HG03469 (cell line): ENCODE measurements at regions not wholly inside any gene's neighbourhood (a gene's known extent, or its start where the extent isn't known, plus 50 kb on each side); places are given as distances from the start of the nearest gene placed in this dataset.
"Not testable (repeated sequence)": the region's sequence is repeated elsewhere in the genome, so short reads cannot be mapped to it uniquely, and the experiment has no call there.

Experiments used
- ATAC-seq: cut with Tn5 transposase; IDR thresholded peaks from one replicate; pipeline ENCODE4 v1.9.1; 2021; ENCODE audit warnings: mild to moderate bottlenecking, moderate library complexity, moderate number of reproducible peaks; ENCODE audit not compliant: unreplicated experiment

DNA sequence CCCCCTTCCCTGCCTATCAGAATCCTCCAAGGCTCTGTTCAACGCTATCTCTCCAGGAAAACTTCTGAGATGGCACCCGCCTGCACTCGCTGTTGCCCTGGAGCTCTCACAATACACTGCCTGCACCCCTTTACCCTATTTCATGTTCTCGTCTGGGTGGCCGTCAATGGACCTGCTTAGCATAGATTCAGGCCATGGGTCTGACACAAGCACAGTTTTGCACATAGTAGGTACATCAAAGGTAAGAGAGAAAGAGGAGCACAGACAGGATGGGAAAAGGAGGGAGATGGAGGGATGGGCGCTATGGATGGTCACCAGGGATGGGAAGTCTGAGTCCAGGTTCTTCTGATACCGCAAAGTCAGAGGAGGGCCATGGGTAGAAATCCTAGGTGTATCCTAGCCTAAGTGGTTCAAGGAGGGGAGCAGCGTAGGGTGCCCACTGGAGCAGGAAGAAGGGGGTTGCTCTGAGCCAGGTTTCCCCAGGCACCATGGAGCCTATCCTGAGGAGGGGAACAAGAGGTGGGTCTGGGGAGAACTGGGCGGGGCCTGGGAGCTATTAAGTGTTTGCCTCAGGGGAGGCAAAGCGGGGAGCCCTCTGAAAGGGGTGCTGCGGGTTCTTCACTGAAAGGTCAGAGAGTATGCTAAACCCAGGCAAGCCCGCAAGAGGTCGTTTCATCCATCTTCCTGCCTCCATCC, 89.3 kb downstream of the MRPL14 start:
- ATAC-seq = no peak

DNA sequence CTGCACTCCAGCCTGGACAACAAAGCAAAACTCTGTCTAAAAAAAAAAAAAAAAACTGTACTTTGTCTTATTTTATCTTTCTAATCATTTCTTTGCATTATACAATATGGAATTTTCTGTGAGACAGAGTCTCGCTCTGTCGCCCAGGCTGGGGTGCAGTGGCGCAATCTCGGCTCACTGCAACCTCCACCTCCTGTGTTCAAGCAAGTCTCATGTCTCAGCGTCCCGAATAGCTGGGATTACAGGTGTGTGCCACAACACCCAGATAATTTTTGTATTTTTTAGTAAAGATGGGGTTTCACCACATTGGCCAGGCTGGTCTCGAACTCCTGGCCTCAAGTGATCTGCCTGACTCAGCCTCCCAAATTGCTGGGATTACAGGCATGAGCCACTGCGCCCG, 90.0 kb downstream of the MRPL14 start:
- ATAC-seq = not testable (repeated sequence)

DNA sequence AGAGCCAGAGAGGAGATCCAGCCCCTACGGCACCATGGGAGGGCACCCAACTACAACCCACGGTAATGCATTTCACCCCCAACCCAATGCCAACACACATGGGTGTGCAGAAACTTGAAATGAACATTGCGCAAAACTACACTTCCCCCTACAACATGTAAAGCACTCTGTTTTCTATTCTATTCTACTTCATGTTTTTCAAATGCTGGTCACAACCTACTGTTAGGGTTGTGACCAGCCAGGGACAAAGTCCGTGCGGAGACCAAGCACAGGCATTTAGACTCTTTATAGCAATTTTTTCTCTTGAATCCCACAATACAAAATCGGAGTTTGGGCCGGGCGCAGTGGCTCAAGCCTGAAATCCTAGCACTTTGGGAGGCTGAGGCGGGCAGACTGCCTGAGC, 90.6 kb downstream of the MRPL14 start:
- ATAC-seq = no peak

DNA sequence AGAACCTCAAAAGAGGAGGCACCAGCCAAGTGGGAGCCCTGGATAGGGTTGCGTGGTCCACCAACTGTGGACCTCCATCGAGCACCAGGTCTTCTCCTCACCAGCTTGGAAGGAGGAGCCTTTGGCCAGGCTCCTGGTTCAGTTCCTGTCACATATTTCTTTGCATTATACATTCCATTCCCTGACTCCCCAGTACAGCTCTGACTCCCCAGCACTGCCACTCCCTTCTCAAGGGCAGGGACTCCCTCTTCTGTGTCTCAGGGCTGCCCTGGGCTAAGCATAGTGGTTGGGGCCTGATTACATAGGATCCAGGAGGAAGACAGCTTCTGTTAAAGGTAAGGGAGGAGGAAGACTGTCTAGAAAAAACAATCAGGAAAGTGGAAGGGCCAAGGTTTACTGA, 91.1 kb downstream of the MRPL14 start:
- ATAC-seq = no peak

DNA sequence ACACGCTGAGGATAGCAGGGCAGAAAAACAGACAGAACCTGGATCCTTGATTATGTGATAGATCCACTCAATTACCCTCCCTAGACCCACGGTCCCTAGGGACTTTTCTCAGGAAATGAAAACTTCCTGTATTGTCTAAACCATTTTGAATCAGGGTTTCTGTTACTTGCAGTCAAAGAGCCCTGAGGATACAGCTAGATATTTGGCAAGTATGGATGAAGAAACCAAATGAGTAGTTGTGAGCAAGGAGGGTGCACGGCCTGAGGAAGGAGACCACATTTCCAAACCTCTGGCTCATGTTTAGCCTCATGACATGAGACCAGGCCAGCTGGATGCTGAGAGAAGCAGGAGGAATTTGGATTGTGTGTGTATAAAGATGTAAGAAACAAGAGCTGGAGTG, 91.6 kb downstream of the MRPL14 start:
- ATAC-seq = no peak

DNA sequence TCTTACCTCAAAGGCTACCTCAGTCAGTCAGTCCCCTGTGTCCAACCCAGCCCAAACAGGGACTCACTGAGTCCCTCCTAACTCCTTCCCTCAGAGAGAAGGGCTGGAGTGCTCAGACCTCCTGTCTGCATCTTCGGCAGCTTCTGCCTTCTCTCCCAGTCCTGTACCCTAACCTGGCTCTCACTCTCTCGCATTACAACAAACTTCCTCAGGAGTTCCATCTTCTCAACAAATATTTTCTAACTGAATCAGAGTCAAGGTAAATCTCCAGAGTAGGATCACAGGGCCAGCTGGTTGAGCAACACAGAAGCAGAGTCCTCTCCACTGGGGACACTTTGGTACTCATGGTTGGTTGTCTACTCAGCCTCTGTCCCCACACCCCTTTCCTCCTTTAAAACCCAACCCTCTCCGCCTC, 92.3 kb downstream of the MRPL14 start:
- no peak for ATAC-seq

DNA sequence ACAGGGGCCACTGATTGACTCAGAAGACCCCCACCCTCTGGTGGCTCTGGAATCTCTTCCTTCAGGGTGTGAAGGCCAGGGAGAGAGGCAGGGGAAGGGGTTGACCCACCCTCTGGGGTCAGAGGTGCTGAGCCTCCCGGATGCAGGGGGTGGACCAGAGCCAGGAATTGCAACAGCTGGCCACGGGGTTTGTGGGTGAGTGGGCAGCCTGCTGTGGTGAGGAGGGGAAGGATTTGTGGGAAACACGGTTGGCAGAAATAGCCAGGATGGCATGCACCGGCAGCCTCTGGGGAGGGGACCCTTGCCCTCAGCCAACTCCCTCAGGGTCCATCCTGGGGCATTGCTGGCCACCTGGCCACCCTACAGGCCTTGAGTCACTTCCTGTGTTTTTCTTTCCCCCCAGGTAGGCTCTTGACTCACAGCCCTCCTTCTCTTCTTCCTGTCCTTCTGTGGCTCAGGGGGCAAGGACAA, 92.8 kb downstream of the MRPL14 start:
- no peak for ATAC-seq

DNA sequence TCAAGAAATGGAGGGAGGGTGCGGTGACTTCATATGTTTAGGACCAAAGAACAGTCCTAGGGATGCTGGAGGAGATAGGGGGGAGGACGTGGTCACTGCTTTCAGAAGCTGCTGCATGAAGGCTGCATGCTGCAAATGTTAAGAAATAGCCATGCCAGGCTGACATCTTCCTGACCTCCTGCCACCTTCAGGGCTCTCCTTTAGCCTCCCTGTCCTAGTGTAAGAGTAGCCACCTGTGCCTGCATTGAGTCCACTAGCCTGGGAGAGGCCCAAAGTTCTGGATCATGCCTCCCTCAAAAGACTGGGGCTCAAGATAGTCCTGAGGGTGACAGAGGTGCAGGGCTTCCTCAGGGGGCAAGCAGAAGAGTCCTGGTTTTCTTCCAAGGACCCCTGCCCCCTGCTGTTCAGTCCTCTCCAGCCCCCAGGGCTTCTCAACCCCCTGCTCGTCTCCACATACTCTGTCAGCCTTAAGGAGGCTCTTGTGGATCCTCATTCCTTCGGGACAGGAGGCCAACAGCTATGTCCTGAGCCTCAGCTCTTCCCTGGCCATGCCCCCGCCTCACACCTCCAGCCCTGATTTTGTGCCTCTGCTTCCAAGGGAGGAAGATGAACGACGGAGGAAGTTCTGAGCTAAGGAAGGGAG, 96.3 kb downstream of the MRPL14 start:
- ATAC-seq = no peak

DNA sequence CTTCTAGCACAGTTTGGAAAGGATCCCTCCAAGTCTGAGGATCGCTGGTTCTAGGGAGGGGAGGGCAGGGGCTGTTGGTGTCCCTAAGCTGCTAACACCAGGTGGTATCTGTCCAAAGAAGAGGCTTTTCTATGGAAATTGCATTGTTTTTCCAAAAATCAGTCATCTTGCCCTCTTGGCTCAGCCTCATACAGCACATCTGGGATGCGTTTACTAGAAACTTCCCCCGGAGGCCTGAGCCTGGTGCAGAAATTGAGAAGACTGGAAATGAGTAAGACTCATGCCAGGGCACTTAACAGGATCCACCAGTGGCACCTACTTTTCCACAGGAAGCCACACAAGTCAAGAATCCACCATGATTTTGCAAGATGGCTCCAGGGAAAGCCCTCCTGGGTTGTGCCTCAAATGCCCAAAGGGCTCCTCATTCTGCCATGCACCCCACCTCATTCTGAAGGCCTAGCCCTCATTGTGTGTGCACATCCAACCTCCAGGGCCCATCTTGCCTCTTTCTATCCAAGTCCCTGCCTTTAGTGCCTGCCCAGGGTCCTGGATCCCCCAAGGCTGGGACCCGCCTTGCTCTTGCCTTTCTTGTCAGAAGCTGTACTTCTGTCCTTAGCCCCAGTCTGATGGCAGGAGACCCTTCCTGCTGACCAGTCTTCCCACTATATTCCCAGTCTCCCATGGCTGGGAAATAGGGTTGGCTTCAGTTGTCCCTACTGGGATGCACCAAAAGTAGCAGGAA, 97.6 kb downstream of the MRPL14 start:
- ATAC-seq = no peak

DNA sequence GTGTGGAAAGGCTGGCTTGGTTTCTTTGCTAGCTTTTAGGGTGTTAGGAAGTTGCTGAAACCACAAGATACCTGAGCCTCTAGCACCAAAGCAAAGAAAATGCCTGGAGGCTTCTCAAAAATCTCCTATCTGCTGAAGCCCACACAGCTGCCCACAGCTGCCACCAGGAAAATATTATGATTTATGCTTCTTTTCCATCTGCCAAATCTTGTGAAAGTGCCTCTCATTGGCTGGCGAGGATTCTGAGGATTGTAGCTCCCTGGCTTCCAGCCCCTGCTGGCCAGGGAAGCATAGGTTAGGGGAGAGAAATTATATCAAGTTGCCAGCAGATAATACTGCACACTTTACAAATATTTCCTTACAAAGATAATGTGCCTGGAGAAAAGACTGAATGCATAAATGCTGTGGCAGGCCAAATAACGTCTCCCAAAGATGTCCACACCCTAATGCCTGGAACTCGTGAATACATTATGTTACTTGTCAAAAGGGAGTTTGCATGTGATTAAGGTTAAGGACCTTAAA, 98.4 kb downstream of the MRPL14 start:
- ATAC-seq = no peak

DNA sequence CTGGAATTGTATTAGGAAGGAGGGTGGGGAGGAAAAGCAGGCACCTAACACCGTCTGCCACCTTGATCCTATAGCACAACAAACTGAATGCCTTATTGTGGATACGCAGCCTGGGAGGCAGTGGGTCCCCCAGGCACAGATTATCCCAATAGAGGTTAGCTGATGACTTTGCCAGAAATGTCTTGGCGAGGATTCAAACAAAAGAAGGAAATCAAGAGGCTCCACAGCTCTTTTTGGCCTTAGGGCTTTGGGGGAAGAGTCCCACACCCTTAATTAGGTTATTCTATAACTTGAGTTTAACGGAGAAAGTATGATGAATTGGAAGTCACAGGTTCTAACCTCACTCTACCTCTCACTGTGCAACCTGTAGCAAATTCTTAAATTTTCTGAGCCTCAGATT, 102.0 kb downstream of the MRPL14 start:
- ATAC-seq = no peak

DNA sequence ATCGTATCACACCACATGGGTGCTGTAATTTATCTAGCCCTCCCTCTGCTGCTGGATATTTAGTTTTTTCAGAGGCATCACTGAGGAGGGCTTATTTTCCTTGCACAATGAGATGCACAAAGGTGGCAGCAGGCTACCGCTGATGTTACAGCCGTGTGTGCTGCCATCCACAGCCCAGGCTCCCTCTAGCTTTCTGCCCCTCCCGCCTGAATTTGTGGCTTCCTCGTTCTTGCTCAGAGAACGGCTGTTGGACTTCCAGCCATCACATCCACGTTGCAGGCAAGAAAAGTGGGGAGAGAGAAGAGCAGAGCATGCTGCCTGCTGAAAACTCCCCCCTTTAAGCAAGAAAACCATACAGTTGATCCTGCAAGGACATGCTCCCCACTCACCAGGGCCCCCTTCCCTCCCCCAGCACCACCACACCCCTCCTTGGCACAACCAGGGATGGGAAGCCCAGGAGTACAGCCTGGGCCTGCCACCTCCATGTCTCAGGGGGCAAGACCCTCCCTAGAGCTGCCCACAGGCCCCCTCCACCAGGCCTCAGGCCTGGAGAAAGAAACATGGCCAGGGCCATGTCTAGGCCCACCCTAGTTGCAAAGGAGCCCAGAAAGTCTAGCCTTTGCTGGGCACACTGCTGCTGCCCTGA, 102.6 kb downstream of the MRPL14 start:
- no peak for ATAC-seq

DNA sequence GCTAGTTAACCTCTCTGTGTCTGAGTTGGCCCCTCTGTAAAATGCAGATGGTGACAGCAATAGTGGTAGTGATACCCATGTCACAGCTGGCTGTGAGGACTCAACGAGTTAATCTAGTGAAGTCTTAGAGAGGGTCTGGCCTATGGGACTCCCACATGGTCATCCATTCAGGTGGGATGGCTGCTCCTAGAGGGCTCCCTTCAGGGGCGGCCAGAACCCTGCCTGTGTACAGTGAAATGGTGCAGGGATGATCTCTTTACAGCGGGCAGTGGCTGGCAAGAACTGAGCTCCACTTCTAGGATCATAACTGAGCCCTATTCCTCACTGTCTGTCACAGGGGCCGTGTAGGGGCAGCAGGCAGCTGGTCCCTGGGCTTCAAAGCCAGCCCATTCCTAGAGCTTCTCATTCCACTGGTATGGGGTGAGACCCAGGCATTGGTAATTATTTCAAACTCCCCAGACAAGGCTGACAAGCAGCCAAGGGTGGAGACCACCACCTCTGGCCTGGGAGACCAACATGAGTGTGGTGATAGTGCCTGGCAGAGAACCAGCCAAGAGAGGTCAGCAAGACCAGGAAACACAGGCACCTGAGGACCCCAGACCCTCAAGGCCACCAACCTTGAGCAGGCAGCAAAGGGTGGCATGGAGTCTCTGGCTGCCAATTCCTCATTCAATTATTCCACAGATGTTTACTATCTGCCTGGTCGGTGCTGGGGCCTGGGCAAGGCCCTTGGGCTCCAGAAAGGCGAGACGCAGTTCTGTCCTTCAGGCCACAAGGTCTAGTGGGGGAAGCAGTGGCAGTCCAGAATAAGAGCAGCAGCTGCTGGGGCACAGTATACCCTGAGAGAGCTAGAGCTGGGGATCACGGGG, 103.4 kb downstream of the MRPL14 start:
- ATAC-seq = no peak

DNA sequence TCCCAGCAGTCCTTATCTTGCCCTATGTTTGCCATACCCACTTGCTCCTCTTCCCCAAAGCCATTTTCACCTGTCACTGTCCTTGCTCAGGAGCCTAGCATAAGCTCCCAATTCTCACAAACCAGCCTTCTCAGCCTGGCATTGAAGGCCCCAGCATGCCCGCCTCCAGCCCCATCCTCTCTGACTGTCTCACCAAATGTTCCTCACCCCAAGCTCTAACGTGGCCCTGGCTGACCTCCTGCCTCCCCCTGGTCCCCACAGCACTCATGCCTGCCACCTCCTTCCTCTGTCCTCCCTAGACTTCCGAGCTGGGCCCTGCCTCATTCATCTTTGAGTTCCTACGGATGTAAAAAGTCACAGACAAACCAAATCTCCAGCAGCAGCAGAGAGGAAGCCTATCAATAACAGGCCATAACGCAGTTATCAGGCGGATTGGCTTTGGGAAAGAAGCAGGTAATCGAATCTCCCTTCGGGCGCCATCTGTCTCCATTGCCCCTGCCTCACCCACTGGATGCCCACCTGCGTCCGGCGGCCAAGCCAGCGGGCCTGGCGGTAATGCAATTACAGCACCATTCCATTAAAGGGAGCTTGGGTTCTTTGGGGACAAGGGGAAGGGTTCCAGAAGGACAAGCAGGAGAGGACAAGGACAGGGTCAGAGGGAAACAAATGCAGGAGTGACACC, 104.4 kb downstream of the MRPL14 start:
- ATAC-seq = no peak

DNA sequence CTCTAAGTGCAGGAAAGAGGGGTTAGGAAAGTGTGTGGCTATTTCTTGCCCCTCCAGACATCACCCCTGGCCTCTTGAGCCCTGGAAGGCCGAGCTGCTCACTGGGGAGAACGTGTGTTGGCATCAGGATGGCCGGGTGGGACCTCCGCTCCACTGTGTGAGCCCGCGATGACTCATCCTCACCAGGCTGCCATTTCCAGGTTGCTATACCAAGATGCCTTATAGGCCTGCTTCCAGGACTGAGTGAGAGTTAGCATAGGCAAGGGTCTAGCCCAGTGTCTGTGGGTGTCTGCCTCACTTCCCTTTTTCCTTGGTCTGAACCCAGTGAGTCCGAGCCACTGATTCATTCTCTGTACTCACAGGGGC, 105.0 kb downstream of the MRPL14 start:
- no peak for ATAC-seq

DNA sequence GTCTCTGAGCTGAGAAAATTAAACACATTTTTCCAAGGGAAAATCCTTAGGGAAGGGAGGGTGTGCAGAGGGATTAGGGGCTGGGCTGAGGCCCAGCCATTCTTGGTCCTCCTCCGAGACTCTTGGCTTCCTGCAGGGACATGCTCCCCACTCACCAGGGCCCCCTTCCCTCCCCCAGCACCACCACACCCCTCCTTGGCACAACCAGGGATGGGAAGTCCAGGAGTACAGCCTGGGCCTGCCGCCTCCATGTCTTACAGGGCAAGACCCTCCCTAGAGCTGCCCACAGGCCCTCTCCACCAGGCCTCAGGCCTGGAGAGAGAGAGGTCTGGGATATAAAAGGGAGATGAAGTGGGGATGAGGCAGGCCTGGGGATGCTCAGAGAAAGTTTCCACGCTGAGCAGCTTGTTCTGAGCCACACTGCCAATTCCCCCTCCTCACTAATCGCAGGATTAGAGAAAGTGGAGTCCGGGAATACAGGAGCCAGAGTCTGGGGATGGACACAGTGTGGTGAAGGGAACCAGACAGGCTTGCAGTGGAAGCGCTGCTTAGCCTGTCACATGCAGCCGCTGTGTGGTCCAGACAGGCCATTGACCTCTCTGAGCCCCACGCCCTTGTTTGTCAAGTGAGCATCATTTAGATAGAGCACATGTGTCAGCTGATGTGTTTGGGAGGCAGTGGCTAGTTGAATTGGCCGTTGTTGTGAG, 105.5 kb downstream of the MRPL14 start:
- ATAC-seq = no peak

DNA sequence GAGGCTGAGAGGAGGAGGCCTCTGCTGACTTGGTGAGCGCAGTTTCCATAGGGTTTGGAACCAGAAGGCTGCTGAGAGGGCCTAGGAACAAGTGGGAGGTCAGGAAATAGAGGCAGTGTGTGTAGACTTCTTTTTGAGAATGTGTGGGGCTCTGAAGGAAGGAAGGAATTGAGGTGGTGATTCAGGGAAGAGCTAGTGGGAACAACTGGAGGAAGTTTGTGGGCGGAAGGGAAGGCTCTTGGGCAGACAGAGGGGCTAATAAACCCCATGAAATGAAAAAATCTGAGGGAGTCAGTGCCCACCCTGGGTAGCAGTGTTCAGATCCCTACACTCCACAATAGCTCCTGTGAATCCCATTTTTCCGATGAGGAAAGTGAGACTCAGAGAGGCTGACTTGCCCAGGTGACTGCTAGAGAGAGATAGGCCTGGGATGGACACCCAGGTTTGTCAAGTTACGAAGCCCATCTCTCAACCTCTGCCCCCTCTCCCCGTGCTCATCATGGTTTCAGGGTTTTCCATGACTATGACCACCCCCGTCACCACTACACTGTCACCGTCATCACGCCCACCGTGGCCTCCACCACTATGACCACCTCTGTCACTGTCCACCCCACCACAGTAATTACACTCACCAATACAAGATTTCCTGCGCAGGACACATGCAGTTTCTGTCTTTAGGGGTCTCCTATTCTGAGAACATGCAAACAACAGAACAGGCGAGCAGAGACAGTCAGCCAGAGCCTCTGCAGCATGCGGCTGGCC, 106.4 kb downstream of the MRPL14 start:
- ATAC-seq = no peak

DNA sequence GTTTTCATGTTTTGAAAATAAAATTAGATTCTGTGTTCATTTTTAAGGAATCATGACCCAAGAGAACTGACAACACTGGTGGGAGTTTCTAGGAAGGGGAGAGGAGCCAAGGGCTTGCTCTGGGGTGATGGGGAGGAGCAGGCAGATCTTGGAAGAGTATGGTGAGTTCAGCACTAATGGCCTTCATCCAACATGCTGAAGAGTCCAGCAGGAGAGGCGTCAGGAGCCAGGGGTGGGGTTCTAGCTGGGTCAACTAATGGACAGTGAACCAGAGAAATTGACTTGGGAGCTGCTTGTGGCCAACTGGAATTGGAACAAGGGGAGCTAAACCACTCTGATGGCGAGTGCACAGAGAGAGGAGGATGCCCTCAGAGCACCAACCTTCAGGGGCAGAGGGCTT, 107.1 kb downstream of the MRPL14 start:
- no peak for ATAC-seq
